ENCODE measurements at regions not wholly inside any gene's neighbourhood (a gene's known extent, or its start where the extent isn't known, plus 50 kb on each side); places are given as distances from the start of the nearest gene placed in this dataset.

- no peak for DNase-seq
Observed at GRCh38 chr13:23984546-23984945, 87.2 kb upstream of the C1QTNF9B start.

GRCh38 chr13:23985060-23985459 is 87.8 kb upstream of the C1QTNF9B start:
- DNase-seq: no peak

- no peak for DNase-seq
Observed at GRCh38 chr13:23985839-23986238, 88.5 kb upstream of the C1QTNF9B start.

GRCh38 chr13:23986619-23987018 is 89.3 kb upstream of the C1QTNF9B start:
- no peak for DNase-seq

- DNase-seq: no peak
Observed at GRCh38 chr13:23987331-23987894, 90.1 kb upstream of the C1QTNF9B start.

- no peak for DNase-seq
Observed at GRCh38 chr13:23988546-23989122, 91.3 kb upstream of the C1QTNF9B start.

- no peak for DNase-seq
Observed at GRCh38 chr13:23990455-23990854, 93.2 kb upstream of the C1QTNF9B start.

GRCh38 chr13:23991119-23991518 is 93.8 kb upstream of the C1QTNF9B start:
- DNase-seq: no peak

- no peak for DNase-seq
Observed at GRCh38 chr13:23992781-23993679, 95.7 kb upstream of the C1QTNF9B start.

GRCh38 chr13:23993680-23993985 is 96.3 kb upstream of the C1QTNF9B start:
- DNase-seq: no peak

- no peak for DNase-seq
Observed at GRCh38 chr13:23995283-23996073, 98.2 kb upstream of the C1QTNF9B start.

- DNase-seq: no peak
Observed at GRCh38 chr13:23996456-23996855, 99.2 kb upstream of the C1QTNF9B start.

- no peak for DNase-seq
Observed at GRCh38 chr13:23999424-23999823, 102.1 kb upstream of the C1QTNF9B start.

GRCh38 chr13:24002206-24002815 is 105.0 kb upstream of the C1QTNF9B start:
- DNase-seq: no peak

GRCh38 chr13:24004142-24004899 is 107.0 kb upstream of the C1QTNF9B start:
- DNase-seq: no peak

- no peak for DNase-seq
Observed at GRCh38 chr13:24004971-24005370, 107.7 kb upstream of the C1QTNF9B start.

- DNase-seq: no peak
Observed at GRCh38 chr13:24005755-24006281, 108.5 kb upstream of the C1QTNF9B start.

GRCh38 chr13:24006520-24007248 is 109.4 kb upstream of the C1QTNF9B start:
- no peak for DNase-seq

GRCh38 chr13:24007979-24008620 is 110.8 kb upstream of the C1QTNF9B start:
- no peak for DNase-seq

- no peak for DNase-seq
Observed at GRCh38 chr13:24008679-24009078, 111.4 kb upstream of the C1QTNF9B start.

GRCh38 chr13:24011266-24011665 is 114.0 kb upstream of the C1QTNF9B start:
- no peak for DNase-seq
